Panc1 (cell line): ENCODE measurements at regions not wholly inside any gene's neighbourhood (a gene's known extent, or its start where the extent isn't known, plus 50 kb on each side); places are given as distances from the start of the nearest gene placed in this dataset.

ENCODE experiments used
- POLR2AphosphoS5 ChIP-seq: IDR thresholded peaks from 2 replicates; pipeline ENCODE4 v1.6.1; 2012; ENCODE audit warnings: mild to moderate bottlenecking, low read depth, low read length, moderate library complexity
- TF ChIP-seq, protein P1 (sequence below): fragments of 450-650 bp; IDR thresholded peaks from 2 replicates; pipeline ENCODE4 v1.5.1; 2017; ENCODE audit warnings: mild to moderate bottlenecking

DNA sequence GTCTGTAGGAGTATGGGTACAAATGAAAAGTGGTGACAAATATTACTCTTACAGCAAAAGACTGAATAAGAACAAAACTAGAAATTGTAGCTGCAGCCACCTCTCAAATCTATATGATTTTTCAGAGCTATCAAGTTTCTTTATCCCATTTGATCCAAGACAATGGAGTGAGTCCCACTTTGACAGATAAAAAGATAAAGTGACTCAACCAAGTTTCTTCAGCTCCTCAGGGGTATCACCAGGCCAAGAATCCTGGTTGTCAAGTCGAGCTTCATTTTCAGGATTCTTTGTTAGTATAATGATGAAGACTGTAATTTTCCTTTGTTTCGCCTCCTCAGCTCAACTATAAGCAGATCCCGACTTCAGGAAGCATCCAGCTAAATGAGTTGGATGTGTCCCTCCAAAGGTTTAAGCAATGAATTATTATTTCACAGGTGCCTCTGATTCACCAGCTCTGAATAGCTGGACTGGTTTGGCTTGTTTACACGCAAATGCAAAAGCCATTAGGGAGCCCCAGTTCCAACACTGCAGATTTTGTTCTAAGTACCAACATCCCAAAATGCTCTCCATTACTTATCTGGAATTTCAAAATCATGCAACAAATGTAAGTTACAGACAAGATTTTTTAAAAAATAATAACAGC, 238.9 kb downstream of the MAFB start:
- TF ChIP-seq, protein P1, sequence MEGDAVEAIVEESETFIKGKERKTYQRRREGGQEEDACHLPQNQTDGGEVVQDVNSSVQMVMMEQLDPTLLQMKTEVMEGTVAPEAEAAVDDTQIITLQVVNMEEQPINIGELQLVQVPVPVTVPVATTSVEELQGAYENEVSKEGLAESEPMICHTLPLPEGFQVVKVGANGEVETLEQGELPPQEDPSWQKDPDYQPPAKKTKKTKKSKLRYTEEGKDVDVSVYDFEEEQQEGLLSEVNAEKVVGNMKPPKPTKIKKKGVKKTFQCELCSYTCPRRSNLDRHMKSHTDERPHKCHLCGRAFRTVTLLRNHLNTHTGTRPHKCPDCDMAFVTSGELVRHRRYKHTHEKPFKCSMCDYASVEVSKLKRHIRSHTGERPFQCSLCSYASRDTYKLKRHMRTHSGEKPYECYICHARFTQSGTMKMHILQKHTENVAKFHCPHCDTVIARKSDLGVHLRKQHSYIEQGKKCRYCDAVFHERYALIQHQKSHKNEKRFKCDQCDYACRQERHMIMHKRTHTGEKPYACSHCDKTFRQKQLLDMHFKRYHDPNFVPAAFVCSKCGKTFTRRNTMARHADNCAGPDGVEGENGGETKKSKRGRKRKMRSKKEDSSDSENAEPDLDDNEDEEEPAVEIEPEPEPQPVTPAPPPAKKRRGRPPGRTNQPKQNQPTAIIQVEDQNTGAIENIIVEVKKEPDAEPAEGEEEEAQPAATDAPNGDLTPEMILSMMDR: no peak
- TF ChIP-seq POLR2AphosphoS5: no peak
